DMS79 treated with DMSO at 0.1 percent for 48 hours (cell line): ENCODE measurements at regions not wholly inside any gene's neighbourhood (a gene's known extent, or its start where the extent isn't known, plus 50 kb on each side); places are given as distances from the start of the nearest gene placed in this dataset.

Source experiments
- DNase-seq: peaks from one replicate; lab custom pipeline; 2025; lab: John Stamatoyannopoulos, UW

GRCh38 chr1:70891051-70891843 lies 156.4 kb downstream of the PTGER3 start:
- DNase-seq = no peak

- DNase-seq = no peak
Measured at GRCh38 chr1:70892140-70892539, 155.5 kb downstream of the PTGER3 start.

DNA sequence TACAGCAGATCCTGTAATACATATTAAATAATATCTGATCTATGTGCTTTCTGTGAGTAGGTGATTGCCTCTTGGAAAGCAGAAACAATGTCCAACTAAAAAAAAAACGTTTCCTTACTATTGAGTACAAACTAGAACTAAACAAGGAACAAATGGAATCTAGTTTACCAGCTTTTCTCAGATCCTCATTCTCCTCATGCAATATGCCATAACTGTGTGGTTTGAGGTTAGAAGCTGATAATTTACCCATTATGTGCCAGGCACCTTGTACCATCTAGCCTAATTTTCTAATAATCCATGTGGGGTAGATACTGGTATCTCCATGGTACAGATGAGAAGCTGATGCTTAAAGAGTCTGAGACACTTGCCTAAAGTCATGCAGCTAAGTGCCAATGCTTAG lies 154.7 kb downstream of the PTGER3 start:
- DNase-seq = no peak

- no peak for DNase-seq
Measured at GRCh38 chr1:70893381-70893780, 154.2 kb downstream of the PTGER3 start.

DNA sequence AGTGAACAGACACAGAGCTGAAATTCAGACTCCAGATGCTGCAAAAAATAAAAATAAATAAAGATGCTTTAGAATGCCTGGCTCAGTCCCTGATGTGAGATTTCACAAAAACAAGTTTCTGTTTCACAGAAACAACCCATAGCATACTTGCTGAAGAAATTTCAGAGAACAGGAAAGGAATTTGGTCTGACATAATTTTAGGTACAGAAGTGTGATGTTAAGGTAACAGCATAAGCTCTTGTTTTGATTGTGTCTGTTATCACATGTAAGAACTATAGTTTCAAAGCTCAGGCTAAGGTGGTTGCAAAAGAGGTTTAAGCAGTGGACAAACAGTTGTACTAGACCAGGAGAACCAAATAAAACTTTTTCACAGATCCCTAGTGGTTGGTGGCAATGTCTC lies 152.1 kb downstream of the PTGER3 start:
- no peak for DNase-seq

DNA sequence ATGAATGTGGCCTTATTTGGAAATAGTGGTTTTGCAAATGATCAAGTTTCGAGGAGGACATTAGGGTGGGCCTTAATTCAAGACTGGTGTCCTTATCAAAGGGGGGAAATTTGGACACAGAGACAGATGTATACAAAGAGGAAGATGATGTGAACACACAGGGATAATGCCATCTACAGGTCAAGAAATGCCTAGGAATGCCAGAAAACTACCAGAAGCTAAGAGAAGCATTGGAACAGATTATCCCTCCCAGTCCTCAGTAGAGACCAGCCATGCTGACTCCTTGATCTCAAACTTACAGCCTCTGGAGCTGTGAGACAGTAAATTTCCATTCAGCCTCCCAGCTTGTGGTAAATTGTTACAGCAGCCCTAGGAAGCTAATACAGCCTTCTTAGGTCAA lies 151.4 kb downstream of the PTGER3 start:
- no peak for DNase-seq

DNA sequence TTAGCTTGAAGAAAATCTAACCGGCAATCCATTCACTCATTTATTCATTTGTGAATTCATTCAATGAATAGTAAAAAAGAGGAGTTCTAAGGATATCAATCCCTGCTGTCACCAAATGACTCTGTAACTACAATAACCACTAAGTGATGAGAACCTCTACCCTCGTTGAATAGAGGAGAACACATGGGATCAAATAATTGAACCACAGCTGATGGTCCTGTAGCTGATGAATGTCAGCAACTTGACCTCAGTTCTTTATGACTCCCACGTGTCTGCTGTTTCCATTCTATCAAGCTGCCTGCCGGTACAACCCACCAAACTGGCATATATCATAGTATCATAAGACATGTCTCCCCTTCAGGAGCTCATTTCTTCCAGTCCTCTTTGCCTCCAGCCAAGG lies 150.3 kb downstream of the PTGER3 start:
- no peak for DNase-seq

DNA sequence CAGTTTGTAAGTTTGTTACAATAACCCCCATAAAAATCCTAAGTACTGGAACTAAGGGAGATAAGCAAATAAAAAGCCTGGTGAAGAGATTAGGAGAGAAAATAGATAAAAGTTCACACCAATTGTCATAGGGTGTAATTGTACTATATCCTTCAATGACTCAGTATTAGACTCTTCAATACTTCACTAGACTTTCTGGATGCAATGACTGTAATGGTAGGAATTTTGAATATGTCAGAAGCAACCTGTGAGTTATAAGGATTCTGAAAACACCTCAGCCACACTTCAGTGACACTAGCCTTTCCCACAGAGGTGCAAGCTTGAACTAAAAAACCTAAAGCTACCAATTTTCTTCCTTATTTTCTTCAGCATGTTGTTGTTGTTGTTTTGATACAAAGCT lies 147.9 kb downstream of the PTGER3 start:
- DNase-seq = no peak

- DNase-seq = no peak
Measured at GRCh38 chr1:70902211-70902610, 145.4 kb downstream of the PTGER3 start.

- DNase-seq = no peak
Measured at GRCh38 chr1:70906800-70907199, 140.8 kb downstream of the PTGER3 start.

DNA sequence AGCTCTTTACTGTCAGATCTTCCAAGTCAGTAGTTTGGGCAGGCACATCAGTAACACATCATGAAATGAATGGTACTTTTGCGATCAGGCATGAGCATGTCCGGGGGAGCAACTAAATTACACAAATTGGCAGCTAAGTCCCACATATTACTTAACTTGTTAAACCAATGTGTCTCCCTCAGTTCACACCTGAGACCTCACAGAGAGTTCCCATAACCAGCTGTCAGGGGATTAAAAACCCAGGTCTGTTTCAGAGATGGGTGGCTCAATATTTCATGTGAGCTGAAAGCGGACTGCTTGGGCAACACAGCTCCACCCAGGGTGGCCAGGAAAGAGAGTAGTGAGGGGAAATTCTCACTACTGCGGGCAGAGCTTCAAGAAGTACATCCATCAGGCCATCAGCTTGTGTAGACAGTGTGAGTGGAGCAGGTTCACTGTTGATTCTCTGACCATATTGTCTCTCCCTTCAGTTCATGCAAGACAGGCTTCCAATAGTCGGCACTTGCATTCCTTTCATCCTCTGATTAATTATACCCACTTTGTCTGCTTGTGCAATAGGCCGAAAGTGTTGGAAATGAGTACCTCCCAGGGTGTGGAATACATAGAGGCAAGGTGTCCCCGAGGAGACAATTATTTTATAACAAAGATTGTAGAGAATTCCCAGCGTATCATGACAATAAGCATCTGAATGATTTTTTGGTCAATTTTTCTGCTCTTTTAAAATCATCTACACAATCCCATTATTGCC lies 139.9 kb downstream of the PTGER3 start:
- no peak for DNase-seq

- no peak for DNase-seq
Measured at GRCh38 chr1:70909262-70909822, 138.3 kb downstream of the PTGER3 start.

GRCh38 chr1:70910013-70910412 lies 137.6 kb downstream of the PTGER3 start:
- no peak for DNase-seq

DNA sequence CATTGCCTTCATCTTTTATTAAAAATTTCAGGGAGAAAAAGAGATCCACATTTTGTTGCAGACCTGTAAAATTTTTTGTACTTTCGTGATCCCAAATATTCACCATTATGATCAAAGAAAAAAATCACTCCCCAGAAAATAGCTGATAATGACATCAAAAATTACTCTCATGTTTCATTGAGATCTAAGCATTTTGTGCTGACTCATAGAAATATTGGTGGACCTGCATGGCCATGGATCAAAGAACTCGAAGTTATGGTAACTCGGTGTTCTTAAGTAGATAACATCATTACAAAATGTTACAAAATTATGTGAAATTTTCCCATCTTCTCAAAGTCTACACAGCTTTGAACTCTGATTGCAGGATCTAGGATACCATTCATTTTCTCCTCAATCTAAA lies 135.8 kb downstream of the PTGER3 start:
- no peak for DNase-seq

DNA sequence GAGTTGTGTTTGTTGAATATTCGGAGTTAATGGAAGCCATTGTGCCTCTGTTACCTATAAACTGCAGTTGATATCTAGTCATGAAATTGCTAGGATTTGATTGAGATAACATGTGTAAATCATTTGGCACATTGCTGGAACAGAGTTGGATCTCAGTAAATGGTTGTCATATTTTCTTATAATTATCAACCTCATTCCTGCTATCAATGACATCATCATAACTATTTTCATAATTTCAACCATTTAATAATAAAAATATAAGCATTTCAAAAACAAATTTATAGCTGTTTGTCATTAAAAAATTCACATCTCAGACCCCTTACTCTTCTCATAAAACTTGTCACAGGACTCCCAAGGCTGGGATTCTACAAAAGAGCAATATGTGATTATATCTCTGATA lies 133.4 kb downstream of the PTGER3 start:
- DNase-seq = no peak

- no peak for DNase-seq
Measured at GRCh38 chr1:70915258-70916033, 132.2 kb downstream of the PTGER3 start.

DNA sequence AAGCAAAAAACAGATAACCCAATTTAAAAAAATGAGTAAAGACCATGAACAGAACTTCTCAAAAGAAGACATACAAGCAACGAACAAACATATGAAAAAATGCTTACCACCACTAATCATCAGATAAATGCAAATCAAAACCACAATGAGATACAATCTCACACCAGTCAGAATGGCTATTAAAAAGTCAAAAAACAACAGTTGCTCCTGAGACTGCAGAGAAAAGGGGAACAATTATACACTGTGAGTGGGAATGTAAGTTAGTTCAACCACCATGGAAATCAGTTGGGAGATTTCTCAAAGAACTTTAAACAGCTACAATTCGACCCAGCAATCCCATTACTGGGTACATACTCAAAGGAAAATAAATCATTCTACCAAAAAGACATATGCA lies 131.6 kb downstream of the PTGER3 start:
- DNase-seq = no peak

GRCh38 chr1:70919706-70920323 lies 127.8 kb downstream of the PTGER3 start:
- no peak for DNase-seq
